NB4 (cell line): ENCODE measurements at regions not wholly inside any gene's neighbourhood (a gene's known extent, or its start where the extent isn't known, plus 50 kb on each side); places are given as distances from the start of the nearest gene placed in this dataset.

Source experiments
- CTCF ChIP-seq: IDR thresholded peaks from one replicate; pipeline ENCODE4 v1.5.1; 2012; ENCODE audit warnings: low read depth, low read length
- MYC ChIP-seq: IDR thresholded peaks from 2 replicates; pipeline ENCODE4 v1.6.1; 2011; ENCODE audit warnings: low read depth, low read length
- POLR2A ChIP-seq: IDR thresholded peaks from 2 replicates; pipeline ENCODE4 v1.6.1; 2011; ENCODE audit warnings: mild to moderate bottlenecking; ENCODE audit not compliant: insufficient read length; ENCODE audit errors: extremely low read depth

GRCh38 chrX:116010939-116011338 is 159.6 kb upstream of the AGTR2 start:
- TF ChIP-seq MYC = no peak
- no peak for TF ChIP-seq CTCF
- TF ChIP-seq POLR2A = no peak
